ENCODE measurements at regions not wholly inside any gene's neighbourhood (a gene's known extent, or its start where the extent isn't known, plus 50 kb on each side); places are given as distances from the start of the nearest gene placed in this dataset.

DNA sequence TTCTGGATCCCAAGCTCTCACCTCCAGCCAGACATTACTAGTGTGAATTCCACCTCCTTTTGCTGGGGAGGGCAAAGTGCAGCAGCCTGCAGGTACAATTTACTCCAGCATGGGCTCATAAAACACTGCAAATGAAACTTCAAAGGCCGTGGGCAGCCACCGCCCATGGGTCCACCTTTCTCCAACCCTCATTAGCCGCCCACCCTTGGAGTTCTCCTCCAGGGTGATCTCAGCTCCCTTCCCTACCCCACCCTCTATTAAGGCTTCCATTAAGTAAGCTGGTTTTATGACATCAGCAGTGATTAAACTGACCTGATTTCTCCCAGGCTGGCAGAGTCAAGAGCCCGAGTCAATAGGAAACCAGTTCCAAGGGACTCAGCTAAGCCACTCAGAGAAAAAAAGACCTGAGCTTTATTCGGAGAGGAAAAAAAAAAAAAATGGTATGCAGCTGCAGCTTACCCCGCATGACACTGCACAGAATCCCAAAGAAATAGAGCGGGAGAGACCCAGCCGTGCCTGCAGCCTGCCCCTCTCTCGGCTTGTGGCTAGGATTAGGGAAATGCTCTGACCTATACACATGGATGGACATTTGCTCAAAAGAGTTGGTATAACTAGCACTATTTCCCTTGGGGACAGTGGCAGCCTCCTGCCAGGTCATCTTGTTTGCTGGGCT lies 319.6 kb downstream of the PTTG2 start:
- DNase-seq (ENCODE audit: low read depth) (peak; percentile 62), FAIRE-seq (no peak)
- Histone ChIP-seq H3K36me3 (ENCODE audit: control insufficient read depth, insufficient read depth, low read length) (no peaks in the 10 kb centered on the region), H3K27me3 (ENCODE audit: control insufficient read depth, insufficient read depth, low read length) (no peaks in the 10 kb centered on the region), H3K4me3 (ENCODE audit: low read depth, low read length) (no peak overlapping the region)
- TF ChIP-seq, protein P1, sequence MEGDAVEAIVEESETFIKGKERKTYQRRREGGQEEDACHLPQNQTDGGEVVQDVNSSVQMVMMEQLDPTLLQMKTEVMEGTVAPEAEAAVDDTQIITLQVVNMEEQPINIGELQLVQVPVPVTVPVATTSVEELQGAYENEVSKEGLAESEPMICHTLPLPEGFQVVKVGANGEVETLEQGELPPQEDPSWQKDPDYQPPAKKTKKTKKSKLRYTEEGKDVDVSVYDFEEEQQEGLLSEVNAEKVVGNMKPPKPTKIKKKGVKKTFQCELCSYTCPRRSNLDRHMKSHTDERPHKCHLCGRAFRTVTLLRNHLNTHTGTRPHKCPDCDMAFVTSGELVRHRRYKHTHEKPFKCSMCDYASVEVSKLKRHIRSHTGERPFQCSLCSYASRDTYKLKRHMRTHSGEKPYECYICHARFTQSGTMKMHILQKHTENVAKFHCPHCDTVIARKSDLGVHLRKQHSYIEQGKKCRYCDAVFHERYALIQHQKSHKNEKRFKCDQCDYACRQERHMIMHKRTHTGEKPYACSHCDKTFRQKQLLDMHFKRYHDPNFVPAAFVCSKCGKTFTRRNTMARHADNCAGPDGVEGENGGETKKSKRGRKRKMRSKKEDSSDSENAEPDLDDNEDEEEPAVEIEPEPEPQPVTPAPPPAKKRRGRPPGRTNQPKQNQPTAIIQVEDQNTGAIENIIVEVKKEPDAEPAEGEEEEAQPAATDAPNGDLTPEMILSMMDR (IDR thresholded peaks at IDR 0.05; ENCODE audit: insufficient read depth, low read length, severe bottlenecking) = no peak

DNA sequence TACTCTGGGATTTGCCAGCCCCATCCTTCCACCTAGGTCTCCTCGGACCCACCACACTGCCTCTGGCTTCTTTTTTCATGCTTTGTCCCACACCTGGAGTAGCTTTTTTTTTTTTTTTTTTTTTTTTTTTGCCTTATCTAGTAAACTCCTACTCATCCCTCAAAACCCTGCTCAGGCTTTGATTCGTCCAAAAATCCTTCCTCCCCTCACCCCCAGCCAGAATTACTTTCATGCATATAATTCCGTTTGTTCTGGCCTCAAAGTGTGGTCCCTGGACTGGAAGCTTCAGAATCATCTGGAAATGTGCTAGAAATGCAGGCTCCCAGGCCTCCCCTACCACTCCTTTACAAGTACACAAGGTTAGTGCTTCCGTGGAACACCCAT lies 320.1 kb downstream of the PTTG2 start:
- Histone ChIP-seq H3K27me3 (ENCODE audit: control insufficient read depth, insufficient read depth, low read length) (no peaks in the 10 kb centered on the region), H3K4me3 (ENCODE audit: low read depth, low read length) (no peak overlapping the region), H3K36me3 (ENCODE audit: control insufficient read depth, insufficient read depth, low read length) (no peaks in the 10 kb centered on the region)
- TF ChIP-seq, protein P1 (IDR thresholded peaks at IDR 0.05; ENCODE audit: insufficient read depth, low read length, severe bottlenecking) = no peak
- FAIRE-seq (no peak), DNase-seq (ENCODE audit: low read depth) (no peak)

GRCh38 chr4:38281371-38282071 lies 321.3 kb downstream of the PTTG2 start:
- no peaks in the 10 kb centered on the region for H3K27me3 ChIP-seq (ENCODE audit: control insufficient read depth, insufficient read depth, low read length)
- TF ChIP-seq, protein P1 (IDR thresholded peaks at IDR 0.05; ENCODE audit: insufficient read depth, low read length, severe bottlenecking) = no peak
- no peaks in the 10 kb centered on the region for H3K36me3 ChIP-seq (ENCODE audit: control insufficient read depth, insufficient read depth, low read length)
- DNase-seq (ENCODE audit: low read depth) = peak; percentile 43
- H3K4me3 ChIP-seq (ENCODE audit: low read depth, low read length) = no peak overlapping the region
- peak; percentile 86 for FAIRE-seq

DNA sequence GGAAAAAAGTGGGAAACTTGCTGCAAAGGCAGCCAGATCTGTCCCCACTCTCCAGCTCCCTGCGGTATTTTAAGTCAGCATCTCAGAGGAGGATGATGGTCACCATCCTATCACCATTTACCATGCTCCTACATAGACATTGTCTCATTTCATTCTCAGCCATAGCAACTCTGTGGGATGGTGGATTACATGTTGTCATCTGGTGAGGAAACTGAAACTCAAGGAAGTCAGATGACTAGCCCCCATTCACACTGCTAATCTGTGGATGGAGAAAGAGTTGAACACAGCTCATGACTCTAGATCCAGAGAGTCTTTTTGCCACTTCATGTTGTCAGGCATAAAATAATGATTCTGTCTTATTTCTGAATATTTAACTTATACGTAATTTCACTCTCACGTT lies 323.5 kb downstream of the PTTG2 start:
- DNase-seq (ENCODE audit: low read depth) (no peak), FAIRE-seq (no peak)
- TF ChIP-seq, protein P1 (IDR thresholded peaks at IDR 0.05; ENCODE audit: insufficient read depth, low read length, severe bottlenecking) = no peak
- no peaks in the 10 kb centered on the region for H3K36me3 ChIP-seq (ENCODE audit: control insufficient read depth, insufficient read depth, low read length)
- H3K4me3 ChIP-seq (ENCODE audit: low read depth, low read length) = no peak overlapping the region
- no peaks in the 10 kb centered on the region for H3K27me3 ChIP-seq (ENCODE audit: control insufficient read depth, insufficient read depth, low read length)

DNA sequence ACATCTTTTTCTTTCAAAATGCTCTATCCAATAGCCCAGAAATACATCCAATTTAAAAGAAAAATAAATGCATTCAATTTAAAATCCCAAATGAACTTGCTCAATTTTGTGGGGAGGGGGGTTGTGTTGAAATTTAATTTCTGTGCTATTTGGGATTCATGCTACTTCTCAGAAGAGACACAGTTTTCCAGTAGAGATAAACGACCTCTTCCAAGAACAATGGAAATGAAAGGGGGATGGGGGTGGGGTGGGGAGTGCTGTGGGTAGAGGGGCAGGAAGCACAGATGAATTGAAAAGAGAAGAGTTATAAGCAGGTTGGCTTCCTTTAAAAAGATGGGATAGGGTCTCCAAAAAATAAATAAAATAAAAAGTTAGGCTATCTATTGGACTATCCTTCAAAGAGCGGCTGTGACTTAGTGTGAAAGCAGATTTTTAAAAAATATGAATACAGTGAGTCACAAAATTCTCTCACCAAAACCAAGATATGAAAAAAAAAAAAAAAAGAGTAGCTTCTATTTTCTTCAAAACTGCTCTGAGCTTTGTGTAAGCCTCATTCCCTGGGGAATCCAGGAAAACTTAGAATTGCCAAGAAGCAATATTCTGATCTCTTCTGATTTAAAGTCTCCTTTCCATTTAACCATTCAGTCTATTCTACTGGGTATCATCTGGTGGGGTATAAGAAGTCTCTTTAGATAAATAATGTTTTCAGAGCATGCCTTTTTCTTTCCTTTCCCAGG lies 324.3 kb downstream of the PTTG2 start:
- no peaks in the 10 kb centered on the region for H3K27me3 ChIP-seq (ENCODE audit: control insufficient read depth, insufficient read depth, low read length)
- H3K36me3 ChIP-seq (ENCODE audit: control insufficient read depth, insufficient read depth, low read length) = no peaks in the 10 kb centered on the region
- TF ChIP-seq, protein P1 (IDR thresholded peaks at IDR 0.05; ENCODE audit: insufficient read depth, low read length, severe bottlenecking) = no peak
- DNase-seq (ENCODE audit: low read depth) (no peak), FAIRE-seq (no peak)
- H3K4me3 ChIP-seq (ENCODE audit: low read depth, low read length) = no peak overlapping the region
